GM18507 (cell line): ENCODE measurements at regions not wholly inside any gene's neighbourhood (a gene's known extent, or its start where the extent isn't known, plus 50 kb on each side); places are given as distances from the start of the nearest gene placed in this dataset.
"Not testable (repeated sequence)": the region's sequence is repeated elsewhere in the genome, so short reads cannot be mapped to it uniquely, and the experiment has no call there.

Experiments used
- DNase-seq: peaks from one replicate; pipeline ENCODE4 v3.0.0; 2011; ENCODE audit warnings: low read depth; ENCODE audit not compliant: insufficient read length; ENCODE audit errors: extremely low spot score
- FAIRE-seq: peaks from 2 replicates; lab custom pipeline; 2011; peaks lifted over from hg19 to GRCh38; lab: Jason Lieb, UNC

GRCh38 chr5:63401436-63402046 is 560.7 kb downstream of the HTR1A start:
- FAIRE-seq (peak; percentile 64), DNase-seq (peak; percentile 2)

- no peak for DNase-seq
- no peak for FAIRE-seq
These were observed 562.2 kb downstream of the HTR1A start for GRCh38 chr5:63400079-63400478.

- DNase-seq = no peak
- no peak for FAIRE-seq
These were observed 563.9 kb downstream of the HTR1A start for GRCh38 chr5:63398346-63398745.

- not testable (repeated sequence) for DNase-seq
These were observed 574.1 kb downstream of the HTR1A start for GRCh38 chr5:63388188-63388587.

GRCh38 chr5:63375851-63376250 is 586.4 kb downstream of the HTR1A start:
- FAIRE-seq (no peak), DNase-seq (no peak)

More at GRCh38 chr5:63388188-63388587, 574.1 kb downstream of the HTR1A start:
- not testable (repeated sequence) for FAIRE-seq

DNA sequence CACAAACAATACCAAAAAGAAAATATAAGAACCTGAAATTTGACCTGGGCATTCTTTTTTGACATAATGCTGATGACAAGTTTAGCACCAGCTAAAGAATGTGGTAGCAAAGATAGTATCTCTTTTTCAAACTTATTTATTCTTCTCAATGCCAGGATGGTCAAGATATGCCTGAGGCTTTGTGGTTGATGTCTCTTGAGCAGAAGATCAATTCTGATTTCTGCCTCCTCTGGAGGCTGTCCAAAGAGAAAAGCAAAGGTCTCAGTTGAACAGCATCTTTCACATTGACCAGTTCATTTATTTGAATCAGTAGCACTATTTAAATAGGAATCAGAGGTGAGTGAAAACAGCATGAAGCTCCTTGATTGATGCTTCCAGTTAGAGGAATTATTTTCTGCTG is 588.2 kb downstream of the HTR1A start:
- FAIRE-seq = no peak
- no peak for DNase-seq

DNA sequence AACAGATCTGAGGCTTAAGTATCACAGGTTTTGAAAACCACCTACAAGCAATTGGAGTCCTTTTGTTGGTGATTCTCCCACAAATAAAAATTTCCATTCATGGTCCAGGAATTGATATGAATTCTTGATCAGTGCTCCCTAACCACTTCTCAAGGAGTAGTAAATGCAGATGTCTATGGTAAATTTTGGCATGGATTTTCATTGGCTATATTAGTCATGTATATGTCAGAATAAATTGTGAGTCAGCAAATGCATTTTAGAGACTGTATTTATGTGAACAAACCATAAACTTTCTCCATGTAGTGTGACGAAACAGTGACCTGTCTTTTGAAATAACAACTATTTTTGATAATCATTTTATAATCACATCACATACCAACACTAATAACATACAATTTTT is 611.1 kb downstream of the HTR1A start:
- DNase-seq (no peak), FAIRE-seq (no peak)

DNA sequence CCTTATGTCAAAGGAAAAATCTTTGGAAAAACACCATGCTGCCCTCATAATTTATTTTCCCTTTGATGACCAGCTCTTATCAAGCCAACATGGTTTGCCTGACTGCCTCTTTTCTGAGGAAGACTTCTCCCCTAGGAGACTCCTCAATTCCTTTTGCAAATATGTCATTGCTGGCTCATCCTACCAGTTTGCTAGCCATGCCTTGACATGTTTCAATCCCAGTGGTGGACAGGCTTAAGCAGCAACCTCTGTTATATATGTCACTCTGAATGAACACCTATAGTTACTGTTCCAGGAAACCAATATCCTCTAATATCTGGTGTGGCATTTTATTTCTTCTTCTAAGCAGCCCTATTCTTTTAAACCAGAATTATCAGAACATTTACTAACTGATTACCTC is 615.8 kb downstream of the HTR1A start:
- FAIRE-seq = no peak
- DNase-seq = no peak

GRCh38 chr5:63341442-63341841 is 620.8 kb downstream of the HTR1A start:
- FAIRE-seq (no peak), DNase-seq (no peak)

GRCh38 chr5:63323926-63324325 is 638.3 kb downstream of the HTR1A start:
- FAIRE-seq (no peak), DNase-seq (no peak)

- no peak for FAIRE-seq
- DNase-seq = no peak
These were observed 647.7 kb downstream of the HTR1A start for GRCh38 chr5:63314551-63314950.

DNA sequence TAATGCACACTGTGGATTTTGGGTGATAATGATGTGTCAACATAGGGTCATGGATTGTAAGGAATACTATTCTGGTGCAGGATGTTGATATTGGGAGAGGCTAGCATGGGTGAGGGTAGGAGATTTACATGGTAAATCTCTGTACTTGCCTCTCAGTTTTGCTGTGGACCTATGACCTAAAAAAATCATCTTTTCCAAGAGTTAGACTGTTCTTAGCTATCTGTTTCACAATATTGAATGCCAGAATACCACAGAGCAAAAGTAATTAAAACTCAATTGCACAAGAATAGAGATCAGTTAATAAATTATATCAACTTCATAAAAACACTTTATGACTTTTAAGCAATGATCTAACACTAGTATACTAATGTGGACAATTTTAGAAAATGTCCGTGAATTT is 651.6 kb downstream of the HTR1A start:
- no peak for DNase-seq
- no peak for FAIRE-seq

- DNase-seq (no peak), FAIRE-seq (no peak)
These were observed 655.3 kb downstream of the HTR1A start for GRCh38 chr5:63306909-63307308.

DNA sequence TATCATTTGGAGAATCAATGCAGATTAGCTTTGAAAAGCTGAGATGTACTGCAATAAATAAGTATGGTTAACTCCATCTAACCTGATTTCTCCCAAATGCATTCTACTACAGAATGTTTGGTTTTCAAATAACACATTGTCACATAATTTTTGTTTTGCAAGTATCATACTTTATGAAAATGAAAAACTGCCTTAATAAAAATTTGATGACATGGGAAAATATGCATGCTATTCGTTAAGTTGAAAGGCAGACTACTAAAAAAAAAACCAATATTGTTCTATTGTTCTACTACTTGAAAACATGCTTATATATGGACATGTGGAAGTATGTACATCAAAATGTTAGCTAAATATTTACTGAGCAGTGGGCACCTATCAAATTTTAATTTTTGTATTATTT is 668.9 kb downstream of the HTR1A start:
- FAIRE-seq (no peak), DNase-seq (no peak)

DNA sequence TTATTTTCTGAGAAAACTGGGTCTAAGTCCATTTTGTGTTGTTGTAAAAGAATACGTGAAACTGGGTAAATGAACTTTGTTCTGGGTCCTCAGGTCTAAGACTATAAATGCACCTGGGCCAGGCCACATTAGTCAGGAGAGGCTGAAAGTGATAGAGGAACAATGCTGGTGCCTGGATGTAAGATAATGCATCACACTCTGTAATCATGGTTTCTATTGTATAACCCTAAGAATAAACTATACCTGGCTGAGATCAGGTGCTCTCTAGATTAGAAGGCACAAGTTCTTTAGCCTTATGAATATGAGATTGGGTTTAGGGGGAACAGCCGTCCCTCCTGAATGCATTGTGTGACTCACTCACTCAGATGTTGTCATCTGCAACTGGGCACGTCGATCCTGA is 675.5 kb downstream of the HTR1A start:
- FAIRE-seq = no peak
- DNase-seq = no peak

DNA sequence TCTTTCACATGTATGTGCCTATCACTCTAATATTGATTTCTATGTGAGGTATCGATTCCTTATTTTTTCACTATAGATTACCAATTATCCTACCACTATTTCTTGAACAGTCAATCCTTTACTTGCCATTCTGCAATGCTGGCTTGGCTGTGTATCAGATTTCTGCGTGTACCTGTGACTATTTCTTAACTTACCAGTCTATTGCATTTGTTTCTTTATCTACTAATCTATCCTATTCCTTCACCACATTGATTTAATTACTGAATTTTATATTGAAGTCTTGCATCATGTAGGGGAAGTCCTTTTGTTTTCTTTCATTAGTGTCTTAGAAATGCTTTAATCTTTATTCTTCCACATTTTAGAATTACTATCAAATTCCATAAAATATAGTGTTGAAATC is 684.8 kb downstream of the LRRC70 start:
- no peak for FAIRE-seq
- DNase-seq = no peak

DNA sequence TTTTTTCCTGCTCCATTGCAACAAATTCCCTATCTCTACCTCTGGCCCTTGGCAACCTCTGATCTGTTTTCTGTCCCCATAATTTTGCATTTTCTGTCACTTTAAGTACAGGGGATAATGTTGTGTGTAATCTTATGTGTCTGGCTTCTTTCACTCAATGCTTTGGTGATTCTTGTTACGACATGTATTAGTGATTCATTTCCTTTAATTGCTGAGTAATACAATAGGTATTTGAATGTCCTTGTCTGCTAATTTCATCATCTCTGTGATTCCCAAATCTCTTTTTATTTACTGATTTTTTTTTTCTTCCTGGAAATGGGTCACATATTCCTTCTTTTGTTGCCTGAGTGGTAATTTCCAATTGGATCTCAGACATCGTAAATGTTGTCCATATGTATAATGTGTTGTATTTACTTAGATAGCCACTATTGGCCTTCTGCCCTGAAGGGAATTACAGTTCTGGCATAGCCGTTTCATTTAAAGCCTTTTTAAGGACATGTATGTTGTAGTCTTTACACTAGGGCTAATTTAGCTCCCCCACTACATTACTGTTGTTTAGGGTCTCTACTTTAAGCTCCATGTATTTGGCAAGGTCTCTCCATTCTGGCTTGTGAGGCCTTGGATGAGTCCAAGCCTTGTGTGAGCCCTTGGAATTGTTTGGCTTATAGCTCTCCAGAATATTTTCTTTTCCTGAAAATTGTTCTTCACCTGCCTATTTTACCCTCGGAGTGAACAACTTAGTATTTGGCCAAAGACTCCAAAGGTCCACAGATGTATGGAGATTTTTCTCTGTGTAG is 683.8 kb downstream of the LRRC70 start:
- FAIRE-seq = no peak

GRCh38 chr5:63261695-63262094 is 683.1 kb downstream of the LRRC70 start:
- DNase-seq = no peak
- no peak for FAIRE-seq

More for the DNA sequence above, 683.8 kb downstream of the LRRC70 start:
- no peak for DNase-seq

- FAIRE-seq = no peak
- DNase-seq = no peak
These were observed 677.0 kb downstream of the LRRC70 start for GRCh38 chr5:63255594-63255993.

DNA sequence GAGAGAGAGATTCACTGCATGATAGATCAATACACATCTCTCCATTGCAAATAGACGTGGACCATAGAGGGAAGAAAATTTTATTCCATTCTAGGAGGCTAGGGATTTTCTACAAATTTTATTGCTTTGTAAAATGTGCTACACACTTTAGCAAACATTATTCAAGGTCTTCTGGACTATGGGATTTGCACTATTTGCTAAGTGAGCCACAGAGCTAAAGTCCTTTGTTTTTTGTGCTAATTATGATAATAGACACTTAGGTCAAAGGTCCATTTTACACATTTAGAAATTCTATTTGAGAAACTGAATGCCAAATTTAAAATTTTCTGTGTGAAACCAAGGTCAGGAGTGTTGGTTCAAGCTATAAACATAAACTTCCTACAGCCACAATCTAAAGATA is 672.3 kb downstream of the LRRC70 start:
- FAIRE-seq = no peak
- DNase-seq = no peak

- DNase-seq = no peak
- FAIRE-seq = no peak
These were observed 671.3 kb downstream of the LRRC70 start for GRCh38 chr5:63249960-63250359.
